HG03558 (cell line): ENCODE measurements at regions not wholly inside any gene's neighbourhood (a gene's known extent, or its start where the extent isn't known, plus 50 kb on each side); places are given as distances from the start of the nearest gene placed in this dataset.

Experiments
- ATAC-seq: cut with Tn5 transposase; IDR thresholded peaks from one replicate; pipeline ENCODE4 v1.9.1; 2021; ENCODE audit warnings: moderate number of reproducible peaks; ENCODE audit not compliant: unreplicated experiment; ENCODE audit errors: extremely low read depth

DNA sequence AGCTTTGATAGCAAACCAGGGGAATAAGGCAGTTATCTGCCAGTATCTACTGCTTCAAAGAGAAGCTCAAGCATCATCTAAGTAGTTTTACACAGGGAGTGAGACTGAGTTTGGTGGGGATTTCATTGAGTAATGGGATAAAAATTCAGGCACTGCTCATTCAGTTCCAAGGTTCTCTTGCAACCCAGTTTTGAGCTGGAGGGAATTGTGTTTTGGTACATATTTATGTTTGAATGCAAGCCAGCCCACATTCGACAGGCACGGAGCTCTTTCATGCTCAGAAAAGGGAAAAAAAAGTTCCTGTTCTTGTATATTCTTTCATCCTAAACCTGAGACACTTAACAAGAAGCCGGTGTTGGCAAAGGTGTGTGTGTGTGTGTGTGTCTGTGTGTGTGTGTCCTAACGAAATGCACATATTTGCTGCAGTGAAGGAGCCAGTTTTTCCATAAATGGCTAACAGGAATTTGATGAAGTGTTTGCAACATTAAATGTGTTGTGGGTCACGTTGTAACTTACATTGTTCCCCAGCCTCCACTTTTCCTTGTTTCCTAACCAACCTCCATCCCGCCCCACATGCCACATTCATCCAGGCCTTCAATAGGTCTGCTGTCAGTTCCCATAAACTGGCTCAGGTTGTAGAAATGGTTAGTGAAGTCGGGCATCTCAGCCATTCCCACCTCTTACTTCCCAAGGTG, 311.1 kb downstream of the TXNL1 start:
- no peak for ATAC-seq

DNA sequence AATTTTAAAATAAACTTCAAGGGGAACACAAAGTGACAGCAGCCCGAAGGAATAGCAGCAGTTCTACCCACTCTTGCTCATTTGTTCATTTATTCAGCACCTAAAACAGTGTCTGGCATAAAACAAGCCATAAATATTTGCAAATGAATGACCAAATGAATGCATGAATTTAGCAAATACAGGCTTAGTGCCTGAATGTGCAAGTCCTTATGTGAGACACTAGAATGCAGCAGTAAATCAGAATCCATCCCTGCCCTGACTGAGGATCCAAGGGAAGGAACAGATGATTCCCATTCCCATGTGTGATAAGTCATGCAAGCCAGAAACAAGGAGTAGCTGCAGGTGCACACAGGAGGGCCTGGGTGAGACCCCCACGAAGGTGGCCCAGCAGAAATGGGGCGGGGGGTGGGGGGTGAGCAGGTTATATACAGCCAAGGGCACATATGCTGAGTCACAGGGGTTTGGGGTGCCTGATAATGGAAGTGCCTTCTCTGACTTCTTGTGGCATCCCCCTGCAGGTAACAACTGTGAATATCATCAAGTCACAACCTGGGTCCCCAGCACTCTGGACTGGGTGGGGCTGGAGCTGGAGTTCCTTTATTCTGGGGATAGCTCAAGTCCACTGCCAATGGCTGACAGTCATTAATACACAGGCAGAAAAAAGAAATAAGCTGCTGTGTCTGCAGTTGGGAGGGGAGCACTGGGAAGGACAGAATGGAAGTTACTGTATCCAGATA, 311.9 kb downstream of the TXNL1 start:
- no peak for ATAC-seq

DNA sequence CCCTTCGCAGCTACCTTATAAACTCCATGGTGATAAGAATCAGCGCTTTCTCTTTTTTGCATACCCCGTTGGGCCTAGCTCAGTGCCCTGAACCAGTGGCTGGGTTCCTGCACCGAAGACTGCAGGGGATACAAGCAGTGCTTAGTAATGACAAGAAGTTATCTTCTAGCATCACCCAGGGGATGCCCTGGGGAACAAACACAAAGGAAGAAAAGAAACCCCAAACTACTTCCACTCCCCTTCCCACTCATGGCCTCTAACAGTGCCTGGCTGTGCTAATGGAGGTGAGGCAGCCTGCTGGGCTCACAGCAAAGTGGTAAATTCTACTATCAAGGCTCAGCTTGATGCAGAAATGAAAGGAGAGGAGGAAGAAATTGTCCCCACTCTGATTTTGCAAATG, 314.7 kb downstream of the TXNL1 start:
- no peak for ATAC-seq

DNA sequence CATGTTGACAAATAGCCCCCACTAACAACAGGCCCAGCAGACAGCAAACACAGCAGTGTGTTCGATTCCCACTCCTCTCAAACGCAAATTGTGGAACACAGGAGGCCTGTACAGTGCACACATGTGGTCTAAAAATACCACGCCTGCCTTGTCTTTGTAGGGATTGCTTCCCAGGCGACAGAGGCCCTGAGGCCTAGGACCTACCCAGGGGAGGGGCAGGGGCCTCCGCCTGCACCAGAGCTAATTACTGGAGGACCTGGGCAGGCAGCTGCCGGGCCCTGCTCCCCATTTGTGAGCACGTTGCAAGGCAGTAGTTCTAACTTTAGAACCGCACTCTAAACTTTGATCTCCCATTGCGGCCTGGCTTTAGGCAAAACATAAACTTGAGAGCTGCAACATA, 316.0 kb downstream of the TXNL1 start:
- ATAC-seq, result no peak

DNA sequence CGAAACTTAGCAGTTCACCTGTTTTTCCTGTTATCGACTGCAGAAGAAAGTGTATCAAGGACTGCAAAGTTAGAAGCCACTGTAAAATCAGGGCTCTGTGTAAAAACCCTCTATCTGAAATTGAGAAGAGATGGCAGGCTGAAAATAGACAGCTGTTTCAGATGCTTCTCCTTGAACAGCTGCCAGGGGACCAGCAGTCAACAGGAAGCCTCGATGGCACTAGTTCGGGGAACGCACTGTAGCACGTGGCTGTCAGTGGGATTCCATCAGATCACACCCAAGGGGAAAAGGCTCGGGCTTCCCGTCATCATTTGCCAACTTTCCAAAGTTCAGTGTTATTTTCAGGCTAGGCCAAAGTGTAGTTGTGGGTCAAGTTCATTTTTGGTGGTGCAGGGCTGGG, 316.9 kb downstream of the TXNL1 start:
- ATAC-seq, result no peak

DNA sequence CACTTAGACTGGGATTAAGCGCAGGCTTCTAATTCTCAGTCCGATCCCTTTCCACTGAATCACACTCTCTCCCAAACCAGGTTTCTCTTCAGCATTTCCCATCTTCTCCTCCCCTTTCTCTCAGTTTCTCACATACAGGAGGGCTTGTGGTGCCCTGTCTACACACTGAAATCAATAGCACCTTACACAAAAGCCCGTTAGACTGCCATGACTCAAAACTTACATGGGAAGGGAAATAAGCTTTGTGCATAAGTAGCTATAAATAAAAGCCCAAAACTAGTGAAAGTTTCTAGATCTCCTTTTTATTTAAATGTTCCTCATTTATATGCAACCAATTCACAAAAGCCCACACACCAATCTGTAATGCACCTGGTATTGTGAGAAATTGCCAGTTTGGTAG, 318.4 kb downstream of the TXNL1 start:
- ATAC-seq, result no peak

DNA sequence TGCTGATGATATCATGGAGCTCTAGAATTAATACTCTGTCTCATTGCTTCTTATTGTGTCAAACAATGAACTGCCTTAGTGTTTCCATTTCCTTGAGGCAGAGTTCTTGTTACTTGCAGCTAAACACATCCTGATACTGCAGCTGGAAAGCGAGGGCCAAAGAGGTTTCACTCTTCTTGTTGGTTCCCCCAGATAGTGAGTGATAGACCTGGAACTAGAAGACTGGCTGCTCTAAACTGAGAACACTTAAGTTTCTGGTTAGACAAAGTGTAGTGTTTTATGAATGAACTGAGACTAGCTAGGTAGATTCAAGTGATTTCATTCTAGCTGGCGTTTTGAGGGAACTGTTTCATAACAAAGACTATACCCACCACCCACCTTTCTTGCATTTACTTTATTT, 321.7 kb downstream of the TXNL1 start:
- no peak for ATAC-seq

DNA sequence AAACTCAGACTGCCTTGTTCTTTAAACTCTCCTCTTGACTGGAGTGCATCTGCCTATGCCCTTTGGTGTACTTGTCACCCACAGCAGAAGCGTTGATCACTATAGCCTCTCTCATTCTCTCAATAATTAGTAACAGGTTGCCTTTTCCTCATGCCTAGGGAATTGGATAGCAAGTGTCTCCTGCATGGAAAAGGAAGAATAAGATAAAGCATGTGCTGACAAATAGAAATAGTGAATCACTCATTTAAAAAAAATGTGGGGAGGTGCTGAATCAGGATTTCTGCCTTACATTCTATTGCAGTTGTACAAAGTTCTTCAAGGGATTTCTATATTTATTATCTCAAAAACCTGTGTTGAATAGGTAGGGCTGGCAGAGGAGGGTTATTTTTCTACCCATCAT, 323.0 kb downstream of the TXNL1 start:
- ATAC-seq, result no peak

DNA sequence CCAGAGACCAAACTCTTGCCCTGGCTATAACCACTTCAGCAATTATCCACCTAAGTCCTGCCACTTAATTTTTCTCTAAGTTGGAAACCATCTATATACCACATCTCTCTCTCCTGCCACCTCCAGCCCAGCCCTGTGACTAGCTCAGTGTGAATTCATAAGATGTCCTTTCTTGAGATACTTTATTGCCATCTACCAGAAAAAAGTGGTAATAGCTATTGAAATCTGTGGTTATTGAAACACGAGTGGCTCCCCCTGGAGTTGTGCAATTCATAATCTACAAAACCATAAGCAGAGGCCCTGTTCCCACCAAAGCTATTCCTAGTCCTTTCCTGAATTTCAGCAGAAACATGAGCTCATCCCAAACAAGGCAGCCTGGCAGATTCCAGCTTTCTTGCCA, 324.0 kb downstream of the TXNL1 start:
- ATAC-seq, result no peak

DNA sequence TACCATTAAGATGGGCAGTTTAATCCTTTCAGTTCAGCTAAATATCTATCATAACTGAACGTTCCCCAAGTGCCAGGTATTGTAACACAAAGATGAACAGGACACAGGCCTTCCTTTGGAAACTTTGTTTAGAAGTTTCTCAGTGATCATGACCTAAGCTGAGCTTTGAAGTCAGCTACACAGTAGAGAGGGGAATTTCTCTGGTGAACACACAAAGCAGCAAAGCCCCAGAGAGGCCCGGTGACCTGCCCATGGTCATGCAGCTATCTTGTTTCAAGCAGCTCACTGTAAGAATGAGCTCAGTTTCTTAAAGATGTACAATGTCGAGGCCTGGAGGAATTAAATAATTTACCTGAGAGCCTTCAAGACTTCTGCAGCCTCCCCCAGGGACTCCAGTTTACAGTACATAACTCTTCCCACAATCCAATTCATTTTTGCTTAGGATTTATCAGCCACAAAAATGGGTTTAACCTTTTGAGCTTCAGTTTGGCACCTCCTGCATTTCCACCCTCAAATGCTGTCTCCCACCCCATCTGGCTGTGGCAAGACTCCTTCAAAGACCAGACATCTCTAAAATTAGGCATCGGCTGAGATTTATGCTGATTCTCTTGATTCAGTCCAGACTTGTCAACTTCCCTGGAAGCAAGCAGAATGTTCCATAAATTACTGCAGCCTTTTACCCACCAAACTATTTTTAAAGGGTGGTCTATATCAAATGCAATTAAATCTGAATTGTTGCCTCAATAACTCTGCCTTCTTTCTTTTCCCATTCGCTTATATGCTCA, 325.6 kb downstream of the TXNL1 start:
- ATAC-seq, result no peak

DNA sequence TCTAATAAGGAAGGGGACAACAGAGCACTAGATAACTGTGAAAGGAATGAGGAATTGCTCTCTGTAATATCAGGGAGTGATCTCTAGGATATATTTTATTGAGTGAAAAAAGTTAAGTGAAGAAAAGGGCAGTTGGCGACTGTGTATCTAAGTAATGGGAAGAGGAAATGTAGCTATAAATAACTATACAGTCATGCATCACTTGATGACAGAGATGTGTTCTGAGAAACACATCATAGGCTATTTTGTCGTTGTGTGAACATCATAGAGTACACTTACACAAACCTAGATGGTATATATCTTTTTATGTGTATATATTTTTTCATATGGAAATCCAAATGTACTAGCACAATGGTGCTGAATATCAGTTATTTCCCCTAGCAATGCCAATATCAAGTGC, 329.3 kb downstream of the TXNL1 start:
- ATAC-seq, result no peak

DNA sequence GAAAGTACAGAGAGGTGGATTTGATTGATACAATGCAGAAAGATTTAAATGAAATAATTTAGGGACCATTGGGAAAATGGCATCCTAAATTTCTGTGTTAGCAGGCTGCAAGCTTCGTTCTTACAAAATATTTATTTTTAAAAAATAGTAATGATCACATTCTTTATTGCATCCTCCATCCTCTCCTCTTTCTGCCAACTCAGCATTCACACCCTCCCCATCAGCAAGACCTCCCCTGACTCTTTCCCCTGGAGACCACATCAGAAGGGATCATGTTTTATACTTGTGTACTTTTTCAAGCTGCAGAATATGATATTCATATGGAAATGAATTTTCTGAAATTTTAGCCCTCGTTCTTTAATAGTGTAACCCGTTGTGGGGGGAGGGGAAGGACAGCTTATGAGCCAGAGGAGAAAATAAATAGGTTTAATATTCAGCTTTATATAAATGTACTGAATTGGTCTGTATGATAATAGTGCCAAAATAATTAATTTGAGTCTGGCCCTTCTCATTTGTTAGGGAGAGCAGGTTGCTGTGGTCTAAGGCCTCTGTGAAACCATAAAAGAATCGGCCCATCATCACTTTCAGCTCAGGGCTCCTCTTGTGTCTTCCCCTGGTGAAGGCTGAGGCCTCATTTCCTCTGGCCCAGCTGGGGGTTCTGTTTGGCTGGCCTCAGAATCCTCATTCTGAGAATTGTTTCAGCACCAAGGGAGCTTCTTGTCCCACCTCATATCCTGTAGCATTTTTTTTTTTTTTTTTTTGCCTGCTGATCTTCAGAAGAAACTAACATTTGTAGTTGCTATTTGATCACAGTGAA, 330.8 kb downstream of the TXNL1 start:
- ATAC-seq, result no peak

DNA sequence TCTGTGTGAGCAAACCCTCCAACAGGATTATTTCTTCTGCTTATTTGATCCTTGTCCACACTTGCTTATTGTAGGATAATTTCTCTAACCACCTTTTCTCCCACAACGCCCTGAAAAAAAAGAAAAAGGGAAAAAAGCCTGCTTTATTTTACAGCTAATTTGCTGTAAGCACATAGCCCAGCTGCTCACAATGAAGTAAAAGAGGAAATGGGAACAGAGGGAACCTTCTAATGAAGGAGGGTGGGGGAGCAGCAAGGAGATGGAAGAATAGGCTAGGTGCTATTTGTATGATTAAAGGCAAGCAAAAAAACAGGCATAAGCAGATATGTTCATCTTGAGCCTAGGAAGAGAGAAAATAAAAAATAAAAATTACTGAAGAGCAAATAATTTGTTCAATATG, 331.6 kb downstream of the TXNL1 start:
- ATAC-seq, result no peak

DNA sequence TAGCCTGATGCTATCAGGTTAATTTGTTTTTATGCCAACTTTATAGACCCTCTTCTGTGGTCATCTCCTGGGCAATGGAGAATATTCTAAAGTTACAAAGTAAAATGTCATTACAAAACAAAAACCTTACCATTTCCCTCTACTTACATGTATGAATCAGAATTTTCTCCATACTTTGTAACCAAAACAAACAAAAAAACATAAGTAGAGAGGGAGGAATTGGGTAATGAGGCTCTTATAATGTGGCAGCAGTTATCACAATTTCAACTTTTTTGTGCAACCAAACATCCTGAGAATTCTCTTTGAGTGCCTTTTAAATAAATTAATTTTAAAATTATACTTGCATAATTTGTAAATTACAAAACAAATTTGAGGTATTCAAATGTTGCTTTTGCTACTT, 332.8 kb downstream of the TXNL1 start:
- ATAC-seq, result no peak

DNA sequence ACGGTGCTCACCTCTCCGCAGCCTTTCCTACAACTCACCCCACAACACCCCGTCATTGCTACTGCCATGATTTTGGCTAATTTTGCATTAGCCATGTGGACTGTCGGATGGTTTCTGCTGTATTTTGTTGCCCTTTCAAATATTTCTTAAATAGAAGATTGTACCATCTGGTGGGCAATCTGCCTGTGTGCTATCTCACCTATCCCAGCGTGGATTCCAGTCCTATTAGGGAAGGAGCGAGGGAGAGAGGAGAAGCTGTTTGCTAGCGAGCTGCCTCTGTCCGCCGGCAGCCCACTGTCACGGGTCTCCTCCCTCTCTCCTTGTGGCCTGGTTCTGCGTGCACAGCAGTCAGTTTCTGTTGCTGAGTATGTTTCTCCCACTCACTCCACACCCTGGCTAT, 336.2 kb downstream of the TXNL1 start:
- ATAC-seq, result no peak

DNA sequence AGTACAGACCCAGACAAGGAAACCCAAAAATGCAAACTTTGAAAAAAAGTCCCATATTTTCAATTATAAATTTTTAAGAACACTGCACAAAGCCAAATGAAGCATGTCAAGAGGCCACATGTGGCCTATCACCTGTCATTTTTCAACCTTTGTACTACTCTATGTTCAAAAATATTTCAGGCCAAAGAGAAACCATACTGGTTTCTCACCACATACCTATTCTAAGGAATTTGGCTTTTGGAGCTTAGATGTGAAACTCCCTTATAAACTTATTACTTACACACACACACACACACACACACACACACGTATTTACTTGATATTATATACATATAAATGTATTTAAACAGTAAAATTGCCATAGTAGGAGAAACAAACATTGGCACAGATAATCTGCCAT, 338.7 kb downstream of the TXNL1 start:
- no peak for ATAC-seq

DNA sequence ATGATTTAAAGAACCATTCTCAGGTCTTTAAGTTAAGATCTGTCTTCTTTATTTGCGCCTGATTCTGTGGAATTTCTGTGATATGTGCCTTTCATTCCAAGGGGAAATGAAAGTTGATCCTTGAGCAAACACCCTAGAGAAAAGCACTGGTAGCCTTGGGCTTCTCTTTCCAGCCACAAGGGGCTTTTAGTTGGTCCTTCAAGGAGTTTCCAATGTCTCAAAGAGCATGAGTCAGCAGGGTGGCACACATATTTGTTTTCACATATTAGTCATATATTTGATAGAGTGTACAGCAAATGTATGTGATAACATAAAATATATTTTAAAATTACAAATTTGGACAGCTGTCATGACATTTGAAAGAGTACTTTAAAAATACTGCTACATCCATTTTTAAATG, 339.5 kb downstream of the TXNL1 start:
- ATAC-seq, result no peak

DNA sequence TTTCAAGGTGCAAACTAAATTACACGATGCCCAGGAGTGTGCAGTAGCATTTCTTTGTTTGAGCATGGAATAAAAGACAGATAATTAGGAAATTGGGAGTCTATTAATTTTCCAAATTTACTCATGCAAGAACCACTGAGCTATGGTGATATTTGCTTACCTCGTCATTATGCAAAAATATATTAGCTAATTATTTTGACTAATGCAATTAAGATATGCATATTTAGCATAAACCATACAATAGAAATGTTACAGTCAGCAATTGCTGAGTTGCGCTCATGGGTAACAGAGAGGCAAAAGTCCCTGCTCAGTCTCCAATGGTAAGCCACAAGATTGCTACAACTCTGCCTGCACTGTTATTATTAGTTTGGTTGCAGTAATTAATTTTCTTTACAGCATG, 342.0 kb downstream of the TXNL1 start:
- no peak for ATAC-seq

DNA sequence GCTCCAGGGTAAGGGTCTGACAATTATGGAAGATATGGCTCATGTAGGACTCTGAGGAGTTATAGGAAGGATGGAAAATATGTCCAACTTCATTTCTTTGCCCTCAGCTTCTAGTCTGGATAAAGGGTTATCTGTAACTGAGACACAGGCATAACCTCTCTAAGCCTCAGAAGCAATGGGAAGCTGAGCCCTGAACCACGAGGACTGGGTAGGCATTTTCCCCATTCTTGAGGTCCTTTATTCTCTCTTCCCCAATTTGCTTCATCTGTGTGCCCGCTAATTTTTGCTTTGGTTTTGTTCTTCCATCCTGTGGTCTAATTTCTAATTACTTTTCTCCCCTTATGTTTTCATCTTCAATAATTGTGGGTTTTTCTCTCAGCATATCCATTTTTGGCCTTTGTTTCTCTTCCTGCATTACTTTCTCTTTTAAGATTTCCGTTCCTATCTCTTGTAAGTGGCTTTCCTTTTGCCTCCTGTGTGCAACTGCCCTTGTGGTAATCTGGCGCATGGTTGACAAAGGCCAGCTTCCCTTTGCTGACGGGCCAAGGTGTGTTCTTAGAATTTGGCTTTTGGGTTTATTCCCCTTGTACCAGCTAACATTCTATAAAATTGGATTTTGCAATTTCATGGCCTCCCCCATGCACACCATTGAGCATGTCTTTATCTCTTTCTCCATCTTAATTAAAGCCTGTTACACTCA, 343.8 kb downstream of the TXNL1 start:
- no peak for ATAC-seq

DNA sequence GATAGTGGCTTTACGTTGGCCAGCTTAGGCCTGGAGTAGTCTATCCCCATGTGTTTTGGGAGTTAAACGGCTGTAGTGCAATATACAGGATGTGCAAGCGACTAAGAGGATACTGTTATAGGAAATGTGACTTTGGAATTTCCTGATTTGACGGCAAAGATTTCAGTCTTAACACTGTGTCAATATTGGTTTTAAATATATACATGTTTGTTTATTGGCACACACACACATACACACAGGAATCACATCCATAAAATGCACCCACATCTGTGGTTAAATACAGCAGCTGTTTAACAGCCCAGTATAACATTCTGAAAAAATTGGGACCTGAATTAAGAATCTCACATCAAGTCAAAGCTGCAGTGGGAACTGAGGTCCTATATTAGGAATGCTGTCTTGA, 347.1 kb downstream of the TXNL1 start:
- ATAC-seq, result no peak
